ENCODE measurements at regions not wholly inside any gene's neighbourhood (a gene's known extent, or its start where the extent isn't known, plus 50 kb on each side); places are given as distances from the start of the nearest gene placed in this dataset.

GRCh38 chr5:167870055-167870454, 421.4 kb upstream of the WWC1 start:
- TF ChIP-seq CTCF (IDR thresholded peaks at IDR 0.05; ENCODE audit: low read length) = no peak
- no peak for TF ChIP-seq EZH2 (IDR thresholded peaks at IDR 0.05; ENCODE audit: borderline replicate concordance, low read length)
